Stimulated activated naive CD8-positive, alpha-beta T cell treated with anti-CD3 and anti-CD28 coated beads, Interleukin-15, Interleukin-2, amounts not matched to agents 100 U/mL and 50 U/mL, for 24 hours (primary cell): ENCODE measurements at regions not wholly inside any gene's neighbourhood (a gene's known extent, or its start where the extent isn't known, plus 50 kb on each side); places are given as distances from the start of the nearest gene placed in this dataset.

Experiments
- ATAC-seq: fragments of 150-1000 bp; cut with Tn5 transposase; one replicate; pipeline ENCODE4 v1.10.0; 2021
- DNase-seq: peaks from one replicate; pipeline ENCODE4 v3.0.0; 2021

DNA sequence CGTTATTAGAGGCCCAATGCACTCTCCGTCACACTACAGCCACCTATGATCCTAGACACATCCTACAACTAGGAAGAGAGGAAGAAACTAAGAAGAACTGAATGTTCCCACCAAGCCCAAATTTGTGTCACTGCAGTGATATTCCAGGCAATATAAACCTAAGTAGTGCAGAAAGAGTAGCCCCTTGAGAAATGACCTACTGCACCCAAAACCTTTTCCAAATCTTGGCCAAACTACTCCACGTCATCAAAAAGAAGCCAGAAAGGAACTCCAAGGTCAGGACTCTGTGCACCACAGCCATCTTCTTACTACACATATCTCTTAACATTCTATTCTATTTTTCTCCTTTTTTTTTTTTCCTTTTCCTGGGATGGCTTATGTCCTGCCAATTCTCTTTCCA is 60.2 kb downstream of the ADAMTS1 start:
- DNase-seq (no peak), ATAC-seq (no peak)

DNA sequence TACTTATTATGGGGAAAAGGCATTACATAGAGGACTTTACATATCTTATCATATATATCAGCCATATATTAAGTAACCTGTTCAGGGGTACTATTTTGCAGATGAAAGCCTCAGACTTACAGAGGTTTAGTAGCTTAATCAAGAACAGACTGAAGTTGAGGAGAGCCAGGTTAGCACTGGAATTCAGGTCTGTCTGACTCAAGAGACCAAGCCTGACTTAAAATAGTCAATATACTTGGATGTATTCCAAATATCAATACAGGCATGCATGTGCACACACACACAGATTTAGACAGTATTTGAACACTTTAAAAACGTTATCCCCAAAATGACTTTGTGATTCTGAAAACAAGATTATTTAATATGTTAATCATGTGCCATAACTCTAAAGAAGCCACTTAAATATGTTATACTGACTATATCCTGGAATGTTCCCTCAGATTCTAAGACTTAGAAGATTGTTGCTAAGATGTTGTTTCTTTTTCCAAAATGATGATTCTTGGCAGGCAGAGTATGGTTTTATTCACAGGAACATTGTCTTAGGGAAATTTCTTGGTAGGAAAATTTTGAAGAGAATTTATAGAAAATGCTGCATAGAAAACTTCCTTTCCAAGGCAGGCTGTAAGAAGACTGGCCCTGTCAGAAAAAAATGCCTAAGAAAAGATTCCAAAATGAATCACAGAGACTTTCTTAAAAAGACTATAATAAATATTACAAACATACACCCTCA is 61.6 kb downstream of the ADAMTS1 start:
- DNase-seq (no peak), ATAC-seq (no peak)

DNA sequence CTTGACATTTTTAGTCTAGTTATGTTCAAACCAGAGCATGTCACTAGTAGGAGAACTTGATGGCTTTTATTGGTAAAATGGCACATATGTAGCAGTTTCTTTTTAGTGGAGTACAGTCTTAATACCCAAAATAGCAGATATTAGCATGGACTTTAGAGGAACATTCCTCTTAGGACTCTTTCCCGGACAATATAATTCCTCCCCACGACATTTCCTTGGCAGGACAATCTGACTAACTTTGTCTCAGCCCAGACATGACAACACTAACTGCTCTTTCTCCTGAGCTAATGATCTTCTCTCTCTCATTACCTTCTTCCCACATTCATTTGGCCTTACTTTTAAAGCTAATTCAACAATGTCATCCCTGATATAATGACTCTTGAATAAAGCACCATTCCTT is 62.5 kb downstream of the ADAMTS1 start:
- DNase-seq (no peak), ATAC-seq (no peak)

DNA sequence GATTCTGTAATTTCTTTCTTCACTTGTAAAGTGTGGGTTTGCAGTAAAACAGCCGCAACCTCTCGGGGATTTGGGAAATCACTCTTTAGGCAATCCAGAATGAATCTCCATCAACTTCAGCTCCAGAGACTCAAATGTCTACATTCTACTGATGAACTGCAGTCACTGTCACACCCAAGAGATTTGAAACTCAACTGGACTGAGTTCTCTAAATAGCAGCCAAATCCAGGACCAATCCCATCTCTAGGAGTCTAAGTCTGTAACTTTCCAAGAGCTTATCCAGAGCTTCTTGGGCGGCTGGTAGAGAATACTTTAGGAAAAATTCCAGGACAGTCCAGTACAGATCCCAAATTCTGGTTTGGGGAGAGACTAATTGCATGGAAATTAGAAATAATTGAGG is 62.9 kb downstream of the ADAMTS1 start:
- DNase-seq (no peak), ATAC-seq (no peak)

DNA sequence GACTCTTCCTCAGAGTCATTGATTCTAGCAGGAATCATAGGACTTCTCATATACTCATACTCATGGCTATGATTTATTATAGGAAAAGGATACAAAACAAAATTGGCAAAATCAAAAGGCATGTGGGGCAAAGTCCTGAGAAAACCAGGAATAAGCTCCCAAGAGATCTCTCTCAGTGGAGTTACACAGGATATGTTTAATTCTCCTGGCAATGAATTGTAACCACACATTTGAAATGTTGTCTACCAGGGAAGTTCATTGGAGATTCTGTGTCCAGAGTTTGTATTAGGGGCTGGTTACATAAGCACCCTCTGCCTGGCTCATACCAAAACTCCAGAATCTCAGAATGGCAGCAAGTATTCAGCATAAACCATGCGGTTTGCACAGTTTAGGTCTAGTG is 63.9 kb downstream of the ADAMTS1 start:
- no peak for DNase-seq
- ATAC-seq = no peak

DNA sequence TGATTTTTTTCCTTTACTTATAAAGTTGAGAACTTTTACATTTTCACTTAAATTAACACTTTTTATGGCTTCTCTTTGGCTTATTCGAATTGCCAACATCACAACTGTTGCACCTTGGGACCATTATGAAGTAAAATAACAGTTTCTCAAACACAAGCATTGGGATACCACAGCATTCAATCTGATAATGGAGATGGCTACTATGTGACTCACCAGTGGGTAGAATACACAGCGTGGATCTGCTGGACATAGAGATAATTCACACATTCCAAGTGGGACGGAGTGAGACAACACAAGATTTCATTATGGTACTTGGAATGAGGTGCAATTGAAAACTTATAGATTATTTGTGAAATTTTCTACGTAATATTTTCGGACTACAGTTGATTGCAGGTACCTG is 68.0 kb downstream of the ADAMTS1 start:
- ATAC-seq = no peak
- DNase-seq = no peak

DNA sequence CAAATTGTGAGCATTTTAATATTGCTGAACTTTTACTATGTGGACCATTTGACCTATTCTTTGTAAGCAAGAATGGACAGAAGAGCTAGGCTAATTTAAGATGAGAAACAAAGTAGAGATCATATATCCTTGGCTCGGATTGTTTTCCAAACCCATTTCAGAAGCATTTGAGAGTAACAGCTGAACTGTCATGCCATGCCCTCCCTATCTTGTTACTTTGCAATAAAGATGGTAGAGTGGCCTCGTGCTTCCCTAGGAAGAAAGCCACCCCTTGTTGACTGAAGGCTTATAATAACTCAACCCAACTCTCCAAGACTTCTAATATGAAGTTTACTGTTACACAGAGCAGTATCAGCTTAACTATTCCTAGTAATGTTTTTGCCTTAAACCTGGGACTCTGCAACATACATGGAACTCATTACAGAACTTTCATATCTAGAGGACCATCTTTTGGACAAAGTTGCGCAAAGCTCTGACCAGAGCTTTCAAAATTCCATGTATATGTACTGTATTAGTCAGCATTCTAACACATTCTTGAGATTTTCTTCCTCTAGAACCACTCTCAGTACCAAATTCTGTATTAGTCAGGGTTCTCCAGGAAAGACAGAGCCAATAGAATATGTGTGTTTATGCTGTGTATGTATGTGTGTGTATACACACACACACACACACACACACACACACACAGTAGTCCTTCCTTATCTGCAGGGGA is 68.7 kb downstream of the ADAMTS1 start:
- ATAC-seq (no peak), DNase-seq (no peak)

DNA sequence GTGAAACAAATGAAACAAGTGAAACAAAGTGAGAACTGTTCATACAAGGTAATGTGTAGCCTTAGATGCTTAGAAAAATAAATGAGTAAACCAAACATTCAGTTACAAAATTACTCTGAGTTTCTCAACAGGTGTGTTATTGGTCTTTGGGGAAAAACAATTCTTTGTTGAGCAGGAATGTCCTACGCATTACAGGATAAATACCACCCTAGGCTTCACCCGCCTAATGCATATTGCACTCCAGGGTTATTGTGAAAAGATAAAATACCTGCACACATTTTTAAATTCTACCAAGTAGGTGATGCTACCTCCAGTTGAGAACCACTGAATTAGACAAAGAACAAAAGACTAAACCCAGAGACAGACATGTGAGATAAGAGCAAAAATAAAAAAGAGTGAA is 72.2 kb downstream of the ADAMTS1 start:
- ATAC-seq = no peak
- no peak for DNase-seq

DNA sequence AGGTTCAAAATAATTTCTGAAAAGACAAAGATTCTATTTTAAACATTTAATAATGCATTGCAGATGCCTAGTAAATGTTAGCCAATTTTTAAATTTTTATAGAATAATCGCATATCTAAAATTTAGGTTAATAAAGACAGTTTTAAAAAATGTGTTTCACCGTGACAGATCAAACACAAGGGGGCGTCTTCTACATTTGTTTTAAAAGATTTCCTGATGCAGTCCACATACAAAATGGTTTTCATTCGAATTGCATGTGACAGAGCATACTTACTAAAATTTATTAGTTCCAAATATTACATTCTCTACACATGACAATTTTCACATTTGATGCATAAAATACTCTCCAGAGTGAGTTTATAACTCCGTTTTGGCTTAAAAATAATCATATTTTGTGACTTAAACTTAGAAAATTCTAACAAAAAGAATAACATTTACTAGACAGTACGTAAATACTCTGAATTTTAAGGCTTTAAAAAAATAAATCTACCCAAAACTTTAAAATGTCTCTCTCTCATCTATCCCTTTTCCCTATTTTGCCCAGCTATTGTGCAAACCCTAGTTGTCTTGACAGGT is 75.5 kb downstream of the ADAMTS1 start:
- ATAC-seq (no peak), DNase-seq (no peak)

DNA sequence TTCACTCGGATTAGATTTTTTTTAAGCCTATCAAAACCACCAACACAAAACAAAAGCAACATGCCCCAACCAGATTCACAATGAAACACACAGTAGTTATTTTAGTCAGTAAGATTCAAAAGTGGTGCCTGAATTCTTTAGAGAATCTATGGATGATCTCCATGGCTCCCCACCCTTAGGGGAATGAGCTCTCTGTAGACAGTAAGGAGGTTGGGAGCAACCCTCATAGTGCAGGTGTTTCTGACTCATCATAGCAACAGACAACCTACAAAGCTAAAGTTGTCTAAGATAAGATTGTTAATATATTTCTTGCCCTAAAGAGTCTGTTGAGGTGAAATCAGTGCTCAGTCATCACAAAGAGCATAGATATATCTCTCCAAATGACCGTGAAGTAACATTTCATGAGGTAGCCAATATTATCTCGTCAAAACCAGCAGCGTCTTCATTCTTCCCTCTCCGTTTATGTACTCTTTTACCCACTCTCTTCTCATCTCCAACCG is 78.3 kb downstream of the ADAMTS1 start:
- no peak for DNase-seq
- no peak for ATAC-seq

DNA sequence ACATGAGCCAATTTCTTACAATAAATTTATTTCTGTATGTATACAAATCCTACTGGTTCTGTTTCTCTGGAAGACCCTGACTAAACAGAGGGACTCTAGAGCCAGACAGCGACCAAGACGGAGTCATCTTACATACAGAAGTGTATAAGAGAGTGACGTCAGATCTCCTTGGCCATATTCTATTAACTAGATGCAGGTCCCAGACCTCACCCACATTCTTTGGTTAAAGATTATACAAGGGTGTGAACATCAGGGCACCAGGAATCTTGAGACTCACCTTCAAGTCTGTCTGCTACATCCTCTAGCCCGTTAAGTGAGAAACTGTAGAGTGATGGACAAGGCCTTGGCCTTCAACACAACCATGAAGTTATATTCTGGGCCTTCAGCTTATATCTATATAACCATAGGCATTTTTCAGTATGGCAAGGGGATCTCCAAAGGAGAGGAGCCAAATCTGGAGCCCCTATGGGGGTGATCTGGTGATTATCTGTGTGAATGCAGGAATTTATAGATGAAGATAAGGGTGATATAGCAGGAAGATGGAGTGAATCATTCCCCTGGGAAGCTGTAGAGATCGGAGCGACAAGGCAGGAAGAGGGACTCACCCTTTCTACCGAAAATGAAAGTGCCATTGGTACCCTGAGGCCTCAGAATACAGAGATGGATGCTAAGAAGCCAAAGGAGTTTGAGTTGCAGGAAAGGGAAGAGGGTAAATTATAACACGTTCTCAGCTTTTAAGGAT is 83.9 kb downstream of the ADAMTS1 start:
- ATAC-seq (no peak), DNase-seq (no peak)

DNA sequence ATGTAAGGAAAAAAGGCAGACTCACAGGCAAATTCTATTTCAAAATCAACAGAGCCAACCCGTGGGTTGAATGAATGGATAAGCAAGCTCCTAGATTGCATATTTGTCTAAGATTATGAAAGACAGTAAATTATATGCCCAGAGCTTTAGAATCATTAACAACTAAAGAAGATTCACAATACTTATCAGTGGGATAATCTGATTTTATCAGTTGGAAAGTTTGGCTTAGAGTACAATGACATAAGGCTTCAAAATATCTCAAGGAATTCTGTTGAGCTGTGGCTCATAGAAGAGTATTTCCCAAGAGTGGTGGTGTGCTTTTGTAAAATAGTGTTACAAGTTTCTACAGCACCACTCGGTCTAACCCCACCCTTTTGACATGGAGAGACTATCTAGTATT is 85.5 kb downstream of the ADAMTS1 start:
- no peak for DNase-seq
- ATAC-seq = no peak

DNA sequence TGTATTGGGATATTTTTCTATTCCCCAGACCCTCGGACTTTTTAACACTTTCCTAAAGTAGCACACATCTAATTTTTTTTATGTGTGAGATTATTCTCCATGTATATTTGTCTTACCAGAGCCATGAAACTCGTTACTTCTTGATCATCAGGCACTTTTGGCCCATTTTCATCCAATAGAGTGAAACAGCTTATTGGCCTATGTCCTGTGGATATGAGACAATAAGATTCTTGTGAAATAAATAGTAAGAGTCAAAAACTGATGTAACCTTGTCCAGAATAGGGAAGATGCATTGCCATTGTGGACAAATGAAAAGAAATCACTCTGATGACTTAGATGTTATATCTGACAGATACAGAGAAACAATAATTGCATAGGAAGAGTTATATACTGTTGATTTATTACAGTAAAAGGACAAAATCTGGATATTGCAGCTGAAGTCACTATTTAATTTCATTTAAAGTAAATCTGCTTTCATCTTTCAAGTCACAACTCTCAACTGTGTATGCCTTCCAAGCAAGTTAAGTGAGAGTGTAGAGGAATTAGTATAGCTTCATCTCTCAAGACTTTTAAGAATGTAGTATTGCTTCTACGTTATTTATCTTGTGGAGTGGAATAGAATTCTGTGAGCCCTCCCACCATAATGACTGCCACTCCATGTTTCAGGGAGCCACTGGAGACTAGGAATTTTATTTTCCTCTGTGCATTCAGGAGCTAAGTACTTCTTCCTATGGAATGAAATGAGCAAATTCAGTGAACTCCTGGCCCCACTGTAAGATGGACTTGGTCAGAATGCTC is 86.9 kb downstream of the ADAMTS1 start:
- ATAC-seq (no peak), DNase-seq (no peak)

DNA sequence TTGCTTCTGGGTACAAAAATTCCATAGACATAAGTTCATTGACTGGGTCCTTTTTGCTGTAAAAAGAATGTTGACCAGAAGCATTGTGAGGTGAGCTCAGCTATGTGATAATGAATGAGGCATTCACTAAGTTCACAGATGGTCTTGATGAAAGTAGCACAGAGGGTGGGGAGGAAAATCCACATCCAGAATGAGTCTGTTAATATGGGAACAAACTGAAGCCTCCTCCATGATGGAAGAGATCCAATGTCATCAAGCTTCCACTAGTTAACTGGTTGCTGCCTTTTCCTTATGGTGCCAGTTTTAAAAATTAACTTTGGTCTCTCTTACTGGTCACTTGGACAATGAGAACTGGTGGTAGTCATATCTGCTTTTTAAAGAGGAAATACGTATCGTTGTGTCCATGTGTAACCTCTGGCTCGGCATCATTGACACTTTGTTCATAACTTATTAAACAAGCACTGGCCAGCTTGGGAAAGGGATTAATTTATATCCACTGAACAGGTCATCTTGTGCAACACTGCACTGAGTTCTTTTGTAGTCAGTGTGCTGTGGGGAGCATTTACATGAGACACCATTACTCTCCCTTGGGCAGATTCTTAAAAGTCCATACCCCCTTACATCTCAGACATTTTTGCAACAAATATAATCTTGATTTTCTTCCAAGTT is 88.6 kb downstream of the ADAMTS1 start:
- DNase-seq = no peak
- no peak for ATAC-seq

DNA sequence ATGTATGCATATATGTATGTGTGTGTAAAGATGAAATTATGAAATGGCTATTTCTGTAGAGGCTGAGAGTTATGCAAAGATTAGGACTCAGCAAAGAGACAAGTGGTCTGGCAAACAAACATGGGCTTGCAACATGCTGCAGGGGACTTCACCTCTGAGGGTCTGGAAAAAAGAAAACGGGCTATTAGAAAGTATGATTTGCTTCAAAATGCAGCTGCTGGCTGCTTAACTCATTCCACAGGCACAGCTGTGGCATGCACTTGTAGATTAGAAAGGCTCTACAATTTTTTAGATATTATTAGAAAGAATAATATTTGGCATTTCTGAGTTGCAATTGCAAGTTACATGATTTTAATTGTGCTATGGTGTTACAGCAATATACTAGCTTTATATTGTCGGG is 90.4 kb downstream of the ADAMTS1 start:
- ATAC-seq (no peak), DNase-seq (no peak)

DNA sequence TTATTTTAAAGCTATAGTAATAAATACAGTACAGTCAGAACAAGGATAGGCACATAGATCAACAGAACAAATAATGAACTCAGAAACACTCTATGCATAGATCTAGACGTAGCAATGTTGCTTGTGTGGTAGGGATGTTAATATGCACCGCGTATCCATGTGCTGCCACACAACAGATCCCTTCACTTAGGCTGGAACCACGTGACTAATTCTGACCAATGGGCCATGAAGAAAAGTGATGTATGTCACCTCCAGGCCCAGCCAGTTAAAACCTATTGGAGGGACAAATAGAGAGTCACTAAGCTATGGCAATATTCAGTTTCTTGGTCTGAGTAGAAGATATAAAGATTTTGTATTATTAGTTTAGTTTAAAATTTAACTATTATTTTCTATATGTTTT is 91.4 kb downstream of the ADAMTS1 start:
- DNase-seq (no peak), ATAC-seq (no peak)

DNA sequence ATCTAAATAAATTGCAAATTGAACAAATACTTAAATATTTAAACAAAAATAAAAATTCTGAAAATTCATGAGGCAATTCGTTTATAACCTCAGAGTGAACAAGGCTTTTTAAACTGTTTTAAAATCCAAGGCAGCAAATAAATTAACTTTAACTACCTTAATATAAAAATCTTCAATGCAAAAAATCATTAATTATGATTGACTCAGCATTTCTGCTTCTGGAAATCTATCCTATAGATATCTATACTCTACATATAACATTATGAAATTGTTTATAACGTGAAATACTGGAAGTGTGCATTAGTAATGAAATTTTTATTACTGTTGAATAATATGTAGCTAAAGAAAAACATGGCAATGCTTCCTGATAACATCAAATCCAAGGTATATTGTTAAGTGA is 92.4 kb downstream of the ADAMTS1 start:
- DNase-seq (no peak), ATAC-seq (no peak)

DNA sequence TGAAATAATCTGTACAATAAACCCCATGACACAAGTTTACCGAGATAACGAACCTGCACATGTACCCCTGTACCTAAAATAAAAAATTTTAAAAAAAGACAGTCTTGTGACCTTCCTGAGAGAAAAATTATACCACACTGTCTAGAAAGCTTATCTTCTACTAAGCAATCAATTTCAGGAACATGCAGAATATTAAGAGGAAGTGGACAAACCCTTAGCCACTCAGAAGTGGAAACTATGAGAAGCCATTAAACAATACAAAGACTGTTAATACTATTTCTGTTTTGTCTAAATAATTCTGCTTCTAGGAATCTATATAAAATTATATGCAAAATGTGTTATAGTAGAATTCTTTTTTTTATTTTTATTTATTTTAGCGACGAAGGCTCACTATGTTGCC is 93.9 kb downstream of the ADAMTS1 start:
- no peak for ATAC-seq
- DNase-seq = no peak

DNA sequence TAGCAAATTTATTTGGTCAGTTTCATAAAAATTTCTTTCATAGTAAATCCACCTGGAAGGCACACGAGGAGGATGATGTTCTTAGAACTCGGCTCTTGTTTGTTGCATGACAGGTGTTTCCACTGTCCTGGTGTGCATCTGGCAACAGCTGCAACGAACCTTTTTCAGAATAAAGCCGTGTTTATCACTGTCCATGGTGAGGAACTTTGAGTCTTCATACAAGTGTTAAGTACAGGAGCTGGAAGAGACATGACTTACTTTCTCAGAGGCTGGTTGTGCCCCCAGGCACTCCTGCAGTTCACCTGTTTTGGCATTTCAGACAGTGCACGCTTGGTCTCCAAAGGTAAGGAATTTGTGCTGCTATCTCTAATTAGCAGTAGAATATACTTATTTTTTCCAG is 97.1 kb downstream of the ADAMTS1 start:
- no peak for ATAC-seq
- DNase-seq = no peak

DNA sequence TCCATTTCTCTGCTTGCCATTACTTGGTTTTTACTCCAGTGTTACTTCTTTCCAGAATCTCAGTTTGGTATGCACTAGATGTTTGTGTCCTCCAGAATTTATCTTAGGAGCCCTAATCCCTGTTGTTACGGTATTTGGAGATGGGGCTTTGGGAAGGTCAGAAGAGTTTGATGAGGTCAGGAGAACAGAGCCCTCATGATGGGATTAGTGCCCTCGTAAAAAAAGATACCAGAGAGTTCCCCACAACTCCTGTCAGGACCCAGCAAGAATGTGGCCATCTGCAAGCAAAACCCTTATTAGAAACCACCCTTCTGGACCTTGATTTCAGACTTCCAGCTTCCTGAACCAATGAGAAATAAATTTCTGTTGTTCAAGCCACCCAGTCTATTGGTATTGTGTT is 98.0 kb downstream of the ADAMTS1 start:
- no peak for DNase-seq
- no peak for ATAC-seq

DNA sequence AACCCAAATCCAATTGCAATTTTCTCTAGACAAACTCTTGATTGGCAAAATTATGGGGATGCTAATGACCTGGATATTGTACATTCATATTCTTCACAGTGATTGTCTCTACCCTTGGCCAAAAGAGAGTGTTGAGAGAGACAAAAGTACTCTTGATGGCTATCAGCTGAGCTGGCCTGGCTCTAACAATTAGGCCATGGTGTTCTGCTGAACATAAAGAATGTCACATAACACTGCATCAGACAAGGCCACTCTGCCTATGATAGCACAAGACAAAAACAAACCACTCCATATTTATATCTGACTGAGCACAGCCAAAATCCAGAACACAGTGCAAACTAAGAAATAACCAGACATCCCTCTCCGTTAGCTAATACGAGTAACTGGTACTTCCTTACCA is 101.7 kb downstream of the ADAMTS1 start:
- ATAC-seq (no peak), DNase-seq (no peak)

DNA sequence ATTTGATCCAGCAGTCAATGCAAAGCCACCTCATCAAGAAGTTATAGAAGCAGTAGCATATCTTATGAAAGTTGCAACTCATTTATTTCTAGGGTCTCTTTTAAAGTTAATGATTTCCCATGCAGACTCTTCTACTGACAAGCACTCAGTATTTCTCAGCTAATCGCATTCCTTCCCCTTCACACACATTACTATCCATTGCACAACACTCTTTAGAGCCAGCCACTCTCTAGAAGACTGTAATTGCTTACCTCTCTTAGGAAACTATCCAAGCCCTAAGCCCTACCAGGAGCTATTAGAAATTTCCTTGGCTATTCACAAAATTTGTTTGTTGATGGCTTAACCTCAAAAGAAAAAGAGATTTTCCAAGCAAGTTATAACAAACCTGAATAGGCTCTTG is 106.0 kb downstream of the ADAMTS1 start:
- ATAC-seq (no peak), DNase-seq (no peak)
